ENCODE measurements at regions not wholly inside any gene's neighbourhood (a gene's known extent, or its start where the extent isn't known, plus 50 kb on each side); places are given as distances from the start of the nearest gene placed in this dataset.

DNA sequence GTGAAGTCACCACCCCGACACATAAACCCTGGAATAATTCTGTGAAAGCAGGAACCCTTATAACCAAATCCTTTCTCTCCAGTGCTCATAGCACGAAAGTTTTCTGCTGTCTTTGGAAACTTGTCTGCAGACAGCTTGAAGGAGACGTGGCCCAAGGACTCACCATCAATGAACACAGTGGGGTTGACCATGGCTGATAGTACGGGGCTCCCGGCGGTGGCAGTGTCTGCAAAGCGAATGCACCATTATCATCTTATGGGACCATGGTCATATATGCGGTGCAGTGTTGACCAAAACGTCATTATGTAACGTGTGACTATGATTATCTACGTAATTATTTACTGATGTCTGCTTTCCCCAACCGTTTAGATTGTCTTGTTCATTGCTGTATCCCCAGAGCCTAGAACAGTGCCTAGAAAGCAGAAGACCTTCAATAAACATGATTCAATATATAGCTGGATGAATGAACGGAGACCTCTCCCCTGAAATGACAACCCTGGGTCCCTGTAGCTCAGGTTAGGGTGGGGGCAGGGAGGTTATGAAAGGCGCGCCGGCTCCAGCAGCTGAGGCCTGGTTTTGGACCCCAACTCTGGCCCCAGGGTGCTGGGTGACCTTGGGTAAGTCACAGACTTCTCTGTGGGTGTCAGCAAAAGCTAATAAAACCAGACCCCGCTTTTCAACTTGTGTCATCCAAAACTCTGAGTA is 128.4 kb upstream of the ZBTB40 start:
- H3K9ac ChIP-seq (ENCODE audit: low read depth in 1 of 2, low read length in 2 of 2) = no peak overlapping the region
- no peaks in the 10 kb centered on the region for H3K4me1 ChIP-seq (ENCODE audit: control insufficient read depth in 2 of 2, insufficient read depth in 2 of 2, low read length in 2 of 2)
- H3K4me3 ChIP-seq (ENCODE audit: low read length in 2 of 2) = no peak overlapping the region
- H3K9me3 ChIP-seq (ENCODE audit: control insufficient read depth in 2 of 2, low read length in 2 of 2) = no peaks in the 10 kb centered on the region
- H3K27ac ChIP-seq (ENCODE audit: low read depth in 2 of 2, low read length in 2 of 2) = no peak overlapping the region
- H3K36me3 ChIP-seq (ENCODE audit: control insufficient read depth in 2 of 2, insufficient read depth in 2 of 2, low read length in 2 of 2) = no peaks in the 10 kb centered on the region
- no peaks in the 10 kb centered on the region for H3K27me3 ChIP-seq (ENCODE audit: control insufficient read depth in 2 of 2, insufficient read depth in 2 of 2, low read length in 2 of 2)

DNA sequence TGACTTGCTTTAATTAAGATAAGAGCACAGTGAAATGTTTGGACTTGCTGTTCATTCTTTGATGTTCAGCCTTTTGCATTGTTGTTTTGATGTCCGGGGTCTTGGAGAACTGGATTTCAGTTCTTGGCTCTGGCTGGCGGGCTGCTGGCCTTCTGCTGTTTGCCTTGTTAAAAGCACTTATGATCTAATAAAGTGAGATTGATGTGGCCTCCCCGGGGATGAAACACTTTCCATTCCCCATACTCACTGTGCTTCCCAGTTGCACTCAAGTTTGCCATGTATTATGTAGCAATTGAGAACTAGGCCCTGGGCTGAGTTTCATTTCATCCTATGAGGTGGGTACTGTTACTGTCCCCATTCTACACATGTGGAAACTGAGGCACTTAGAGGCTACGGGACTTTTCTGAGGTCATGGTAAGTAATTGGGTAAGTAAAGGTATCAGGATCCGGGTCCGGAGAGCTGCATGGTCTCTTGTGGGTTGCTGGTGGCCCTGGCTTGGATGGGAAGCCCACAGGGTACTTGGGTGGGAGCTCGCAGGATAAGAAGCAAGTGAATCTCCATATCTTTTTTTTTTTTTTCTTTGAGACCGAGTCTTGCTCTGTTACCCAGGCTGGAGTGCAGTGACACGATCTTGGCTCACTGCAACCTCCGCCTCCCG is 127.7 kb upstream of the ZBTB40 start:
- Histone ChIP-seq H3K27ac (ENCODE audit: low read depth in 2 of 2, low read length in 2 of 2) (no peak overlapping the region), H3K9ac (ENCODE audit: low read depth in 1 of 2, low read length in 2 of 2) (no peak overlapping the region), H3K36me3 (ENCODE audit: control insufficient read depth in 2 of 2, insufficient read depth in 2 of 2, low read length in 2 of 2) (no peaks in the 10 kb centered on the region), H3K9me3 (ENCODE audit: control insufficient read depth in 2 of 2, low read length in 2 of 2) (no peaks in the 10 kb centered on the region), H3K4me1 (ENCODE audit: control insufficient read depth in 2 of 2, insufficient read depth in 2 of 2, low read length in 2 of 2) (no peaks in the 10 kb centered on the region), H3K27me3 (ENCODE audit: control insufficient read depth in 2 of 2, insufficient read depth in 2 of 2, low read length in 2 of 2) (no peaks in the 10 kb centered on the region), H3K4me3 (ENCODE audit: low read length in 2 of 2) (no peak overlapping the region)

DNA sequence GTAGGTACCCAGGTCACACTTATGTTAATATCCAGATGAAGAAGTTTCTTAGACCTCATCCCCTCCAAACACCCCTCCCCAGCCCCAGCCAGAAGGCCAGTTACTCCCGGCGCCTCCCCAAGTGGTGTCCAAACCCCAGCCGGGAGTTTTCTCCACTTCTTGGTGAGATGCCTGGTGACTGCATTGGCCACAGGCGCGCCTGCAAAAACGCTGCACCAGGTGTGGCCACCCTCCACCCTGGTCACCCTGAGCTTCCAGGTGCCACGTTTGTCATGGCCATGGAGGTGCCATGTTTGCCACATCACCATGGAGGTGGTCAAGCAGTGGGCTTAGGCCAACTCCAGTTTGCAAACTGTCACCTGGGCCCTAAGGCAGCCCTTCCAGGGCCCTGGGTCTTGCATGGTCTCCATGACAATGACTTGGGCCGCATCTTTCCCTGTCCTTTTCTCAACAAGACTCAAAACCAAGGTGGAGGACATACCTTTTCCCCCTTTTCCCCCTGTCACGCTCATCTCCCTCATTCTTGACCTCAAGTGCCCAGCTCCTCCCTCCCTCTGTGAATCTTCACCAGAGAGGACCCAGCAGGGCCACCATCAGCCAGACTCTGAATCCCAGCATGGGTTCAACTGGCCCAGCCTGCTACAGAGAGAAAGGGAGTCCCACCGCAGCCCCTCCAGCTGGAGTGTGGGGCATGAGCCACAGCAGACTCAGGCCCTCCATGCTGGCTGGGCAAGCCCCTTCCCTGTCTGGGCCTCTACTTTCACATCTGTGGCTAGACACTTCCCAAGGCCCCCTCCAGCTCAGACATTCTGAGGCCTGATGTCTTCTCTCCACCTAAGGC is 125.9 kb upstream of the ZBTB40 start:
- H3K36me3 ChIP-seq (ENCODE audit: control insufficient read depth in 2 of 2, insufficient read depth in 2 of 2, low read length in 2 of 2) = no peaks in the 10 kb centered on the region
- no peak overlapping the region for H3K4me3 ChIP-seq (ENCODE audit: low read length in 2 of 2)
- no peak overlapping the region for H3K27ac ChIP-seq (ENCODE audit: low read depth in 2 of 2, low read length in 2 of 2)
- no peak overlapping the region for H3K9ac ChIP-seq (ENCODE audit: low read depth in 1 of 2, low read length in 2 of 2)
- no peaks in the 10 kb centered on the region for H3K9me3 ChIP-seq (ENCODE audit: control insufficient read depth in 2 of 2, low read length in 2 of 2)
- H3K27me3 ChIP-seq (ENCODE audit: control insufficient read depth in 2 of 2, insufficient read depth in 2 of 2, low read length in 2 of 2) = peaks cover 0 to 4% of the 10 kb centered on the region in 2 donors
- no peaks in the 10 kb centered on the region for H3K4me1 ChIP-seq (ENCODE audit: control insufficient read depth in 2 of 2, insufficient read depth in 2 of 2, low read length in 2 of 2)

DNA sequence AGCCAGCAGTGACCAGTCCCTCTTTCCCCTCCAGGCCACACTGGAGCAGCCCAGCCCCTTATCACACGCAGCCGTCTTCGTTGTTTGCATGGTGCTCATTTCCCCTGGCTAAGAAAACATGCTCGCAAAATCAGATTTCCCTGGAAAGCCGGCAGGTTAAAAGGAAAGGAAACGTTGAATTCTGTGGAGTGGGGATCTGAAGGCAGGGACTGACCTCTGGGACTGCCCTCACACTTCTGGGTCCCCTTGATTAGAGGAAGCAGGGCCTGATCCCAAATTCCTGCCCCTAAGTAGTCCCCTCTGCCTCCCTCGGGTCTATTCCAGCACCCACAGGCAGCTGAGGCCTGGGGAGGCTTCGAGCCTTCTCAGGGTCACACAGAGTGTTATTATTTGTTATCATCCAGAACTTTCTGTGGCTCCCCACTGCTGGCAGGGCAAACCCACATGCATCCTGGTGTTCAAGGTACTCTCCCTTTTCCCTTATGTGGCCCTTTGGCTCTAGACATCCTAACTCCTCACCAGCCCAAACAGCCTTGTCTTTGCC is 125.2 kb upstream of the ZBTB40 start:
- Histone ChIP-seq H3K4me1 (ENCODE audit: control insufficient read depth in 2 of 2, insufficient read depth in 2 of 2, low read length in 2 of 2) (no peaks in the 10 kb centered on the region), H3K36me3 (ENCODE audit: control insufficient read depth in 2 of 2, insufficient read depth in 2 of 2, low read length in 2 of 2) (no peaks in the 10 kb centered on the region), H3K27me3 (ENCODE audit: control insufficient read depth in 2 of 2, insufficient read depth in 2 of 2, low read length in 2 of 2) (peaks cover 0 to 4% of the 10 kb centered on the region in 2 donors), H3K9me3 (ENCODE audit: control insufficient read depth in 2 of 2, low read length in 2 of 2) (no peaks in the 10 kb centered on the region), H3K4me3 (ENCODE audit: low read length in 2 of 2) (no peak overlapping the region), H3K27ac (ENCODE audit: low read depth in 2 of 2, low read length in 2 of 2) (no peak overlapping the region), H3K9ac (ENCODE audit: low read depth in 1 of 2, low read length in 2 of 2) (no peak overlapping the region)

DNA sequence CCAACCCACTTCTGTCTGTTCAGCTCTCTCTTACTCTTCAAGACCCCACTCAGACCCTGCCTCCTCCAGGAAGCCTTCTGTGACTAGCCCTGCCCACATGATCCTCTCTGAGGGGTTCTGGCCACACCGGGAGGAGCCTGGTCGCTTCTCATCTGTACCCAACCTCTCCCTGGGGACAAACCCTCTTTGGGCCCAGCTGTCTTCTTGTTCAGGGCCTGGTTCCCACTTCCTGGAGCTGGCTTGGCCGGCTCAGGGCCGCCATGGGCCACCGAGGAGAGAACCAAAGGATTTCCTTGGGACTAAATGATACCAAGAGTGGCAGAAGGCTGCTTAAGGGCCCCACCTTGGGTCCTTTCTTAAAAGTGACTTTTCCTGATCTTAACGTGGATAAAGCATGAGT is 124.7 kb upstream of the ZBTB40 start:
- Histone ChIP-seq H3K4me1 (ENCODE audit: control insufficient read depth in 2 of 2, insufficient read depth in 2 of 2, low read length in 2 of 2) (no peaks in the 10 kb centered on the region), H3K36me3 (ENCODE audit: control insufficient read depth in 2 of 2, insufficient read depth in 2 of 2, low read length in 2 of 2) (no peaks in the 10 kb centered on the region), H3K27ac (ENCODE audit: low read depth in 2 of 2, low read length in 2 of 2) (no peak overlapping the region), H3K4me3 (ENCODE audit: low read length in 2 of 2) (no peak overlapping the region), H3K27me3 (ENCODE audit: control insufficient read depth in 2 of 2, insufficient read depth in 2 of 2, low read length in 2 of 2) (peaks cover 0 to 4% of the 10 kb centered on the region in 2 donors), H3K9ac (ENCODE audit: low read depth in 1 of 2, low read length in 2 of 2) (no peak overlapping the region), H3K9me3 (ENCODE audit: control insufficient read depth in 2 of 2, low read length in 2 of 2) (no peaks in the 10 kb centered on the region)

DNA sequence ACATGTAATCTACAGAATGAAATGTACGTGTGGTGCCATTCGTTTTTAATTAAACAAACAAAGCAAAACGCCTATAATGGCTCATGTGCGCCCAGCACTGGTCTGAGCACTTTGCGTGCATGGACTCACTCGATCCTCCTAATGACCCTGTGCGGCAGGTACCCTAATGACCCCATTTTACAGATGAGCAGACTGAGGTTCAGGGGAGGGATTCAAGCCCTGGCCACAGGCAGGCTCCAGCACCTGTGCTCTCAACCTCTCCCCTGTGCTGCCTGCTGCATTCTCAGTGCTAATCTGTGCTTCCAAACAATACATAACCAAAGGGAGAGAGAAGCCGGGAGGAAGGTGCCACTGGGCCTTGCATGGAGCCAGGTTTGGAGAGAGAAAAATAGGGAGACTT is 124.2 kb upstream of the ZBTB40 start:
- Histone ChIP-seq H3K9ac (ENCODE audit: low read depth in 1 of 2, low read length in 2 of 2) (no peak overlapping the region), H3K27ac (ENCODE audit: low read depth in 2 of 2, low read length in 2 of 2) (no peak overlapping the region), H3K27me3 (ENCODE audit: control insufficient read depth in 2 of 2, insufficient read depth in 2 of 2, low read length in 2 of 2) (peaks cover 0 to 4% of the 10 kb centered on the region in 2 donors), H3K9me3 (ENCODE audit: control insufficient read depth in 2 of 2, low read length in 2 of 2) (no peaks in the 10 kb centered on the region), H3K36me3 (ENCODE audit: control insufficient read depth in 2 of 2, insufficient read depth in 2 of 2, low read length in 2 of 2) (no peaks in the 10 kb centered on the region), H3K4me3 (ENCODE audit: low read length in 2 of 2) (no peak overlapping the region), H3K4me1 (ENCODE audit: control insufficient read depth in 2 of 2, insufficient read depth in 2 of 2, low read length in 2 of 2) (no peaks in the 10 kb centered on the region)

DNA sequence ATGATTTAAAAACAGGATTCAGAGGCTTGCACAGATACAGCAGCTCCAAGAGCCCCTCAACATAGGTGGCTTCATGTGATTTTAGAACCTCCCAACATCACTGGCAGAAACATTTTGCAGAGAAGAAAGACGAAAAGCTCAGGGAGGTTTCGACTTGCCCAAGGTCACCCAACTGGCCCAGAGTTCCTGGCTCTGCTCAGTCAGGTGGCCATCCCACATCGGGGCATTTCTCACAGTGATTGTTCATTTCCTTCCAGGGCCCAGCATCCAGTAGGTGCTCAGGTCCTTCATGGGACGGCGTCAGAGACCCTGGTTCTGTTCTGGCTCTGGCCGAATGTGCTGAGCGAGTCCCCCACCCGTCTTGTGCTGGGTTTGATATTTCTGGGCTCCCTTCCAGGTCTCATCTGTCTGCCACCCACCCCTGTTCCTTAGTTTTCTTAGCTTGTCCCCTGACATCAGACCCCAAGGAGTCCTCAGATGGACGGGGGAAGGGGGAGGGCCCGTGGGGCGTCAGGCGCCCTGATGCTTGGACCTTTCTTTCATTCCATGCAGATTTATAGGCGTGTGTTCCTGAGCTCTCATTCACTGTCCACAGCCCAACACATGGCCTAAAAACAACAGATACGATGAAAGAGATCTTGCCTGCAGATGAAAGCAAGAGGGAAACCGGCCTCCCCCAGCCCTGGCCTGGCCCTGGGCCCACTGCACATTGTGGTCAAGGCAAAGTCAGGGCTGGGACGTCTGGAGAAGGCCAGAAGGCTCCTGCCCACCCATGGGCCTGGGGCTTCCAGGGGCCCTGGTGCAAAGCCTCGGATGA is 123.1 kb upstream of the ZBTB40 start:
- Histone ChIP-seq H3K36me3 (ENCODE audit: control insufficient read depth in 2 of 2, insufficient read depth in 2 of 2, low read length in 2 of 2) (no peaks in the 10 kb centered on the region), H3K9ac (ENCODE audit: low read depth in 1 of 2, low read length in 2 of 2) (no peak overlapping the region), H3K4me1 (ENCODE audit: control insufficient read depth in 2 of 2, insufficient read depth in 2 of 2, low read length in 2 of 2) (no peaks in the 10 kb centered on the region), H3K27me3 (ENCODE audit: control insufficient read depth in 2 of 2, insufficient read depth in 2 of 2, low read length in 2 of 2) (peaks cover 0 to 4% of the 10 kb centered on the region in 2 donors), H3K9me3 (ENCODE audit: control insufficient read depth in 2 of 2, low read length in 2 of 2) (no peaks in the 10 kb centered on the region), H3K27ac (ENCODE audit: low read depth in 2 of 2, low read length in 2 of 2) (no peak overlapping the region), H3K4me3 (ENCODE audit: low read length in 2 of 2) (no peak overlapping the region)

DNA sequence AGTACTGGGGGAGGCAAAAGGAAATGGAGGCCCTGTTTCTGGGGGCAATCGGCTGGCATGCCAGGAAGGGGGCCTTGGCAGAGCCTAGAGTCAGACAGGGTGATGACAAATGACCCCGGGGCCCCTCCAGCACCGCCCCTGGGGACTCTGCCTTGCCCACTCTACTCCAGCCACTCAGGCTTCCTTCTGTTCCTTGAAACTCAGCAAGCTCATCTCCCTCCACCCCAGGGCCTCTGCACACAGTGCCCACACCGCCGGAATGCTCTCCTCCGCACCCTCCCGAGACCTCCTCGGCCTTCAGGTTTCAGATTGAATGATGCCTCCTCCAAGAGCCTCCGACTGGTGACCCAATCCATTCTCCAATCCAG is 122.5 kb upstream of the ZBTB40 start:
- Histone ChIP-seq H3K9ac (ENCODE audit: low read depth in 1 of 2, low read length in 2 of 2) (no peak overlapping the region), H3K4me3 (ENCODE audit: low read length in 2 of 2) (no peak overlapping the region), H3K27me3 (ENCODE audit: control insufficient read depth in 2 of 2, insufficient read depth in 2 of 2, low read length in 2 of 2) (peaks cover 0 to 4% of the 10 kb centered on the region in 2 donors), H3K36me3 (ENCODE audit: control insufficient read depth in 2 of 2, insufficient read depth in 2 of 2, low read length in 2 of 2) (no peaks in the 10 kb centered on the region), H3K27ac (ENCODE audit: low read depth in 2 of 2, low read length in 2 of 2) (no peak overlapping the region), H3K9me3 (ENCODE audit: control insufficient read depth in 2 of 2, low read length in 2 of 2) (no peaks in the 10 kb centered on the region), H3K4me1 (ENCODE audit: control insufficient read depth in 2 of 2, insufficient read depth in 2 of 2, low read length in 2 of 2) (no peaks in the 10 kb centered on the region)

DNA sequence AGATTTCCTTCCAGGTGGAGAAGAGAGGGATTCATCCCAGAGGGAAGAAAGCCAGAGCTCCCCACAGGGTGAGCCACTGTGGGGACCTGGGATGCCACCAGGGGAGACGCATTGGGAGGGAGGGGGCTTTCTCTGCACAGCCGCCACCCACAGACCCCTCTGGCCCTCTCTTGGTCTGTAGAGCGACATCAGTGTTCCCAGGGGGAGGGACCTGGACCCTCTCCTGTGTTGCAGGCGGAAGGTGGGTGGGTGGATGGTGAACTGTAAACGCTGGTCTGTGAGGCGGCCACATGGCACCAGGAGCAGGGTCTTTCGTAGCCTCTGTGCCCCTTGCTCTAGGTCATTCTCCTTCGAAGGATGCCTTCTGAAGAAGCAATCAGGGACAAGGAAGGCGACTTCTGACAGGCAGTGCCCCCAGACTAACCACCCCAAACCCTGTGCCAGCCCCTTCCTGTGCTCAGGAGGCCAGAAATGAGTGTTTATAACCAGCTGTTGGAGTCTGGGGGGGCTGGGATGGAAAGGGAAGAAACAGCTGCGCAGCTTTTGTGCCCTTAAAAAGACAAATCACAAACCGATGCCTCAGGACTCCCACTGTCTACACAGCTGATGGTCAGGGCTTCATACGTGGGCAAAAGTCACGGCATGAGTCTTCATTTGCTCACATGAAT is 121.4 kb upstream of the ZBTB40 start:
- no peaks in the 10 kb centered on the region for H3K9me3 ChIP-seq (ENCODE audit: control insufficient read depth in 2 of 2, low read length in 2 of 2)
- H3K4me1 ChIP-seq (ENCODE audit: control insufficient read depth in 2 of 2, insufficient read depth in 2 of 2, low read length in 2 of 2) = peaks cover 0 to 5% of the 10 kb centered on the region in 2 donors
- H3K27ac ChIP-seq (ENCODE audit: low read depth in 2 of 2, low read length in 2 of 2) = no peak overlapping the region
- no peak overlapping the region for H3K9ac ChIP-seq (ENCODE audit: low read depth in 1 of 2, low read length in 2 of 2)
- H3K36me3 ChIP-seq (ENCODE audit: control insufficient read depth in 2 of 2, insufficient read depth in 2 of 2, low read length in 2 of 2) = no peaks in the 10 kb centered on the region
- H3K4me3 ChIP-seq (ENCODE audit: low read length in 2 of 2) = no peak overlapping the region
- H3K27me3 ChIP-seq (ENCODE audit: control insufficient read depth in 2 of 2, insufficient read depth in 2 of 2, low read length in 2 of 2) = peaks cover 0 to 4% of the 10 kb centered on the region in 2 donors
